Ishikawa (cell line): ENCODE measurements at regions not wholly inside any gene's neighbourhood (a gene's known extent, or its start where the extent isn't known, plus 50 kb on each side); places are given as distances from the start of the nearest gene placed in this dataset.

Experiments
- MAX ChIP-seq: IDR thresholded peaks from 2 replicates; pipeline ENCODE4 v1.6.1; 2012
- REST ChIP-seq: IDR thresholded peaks from 2 replicates; pipeline ENCODE4 v1.6.1; 2012; ENCODE audit warnings: low read depth, mild to moderate bottlenecking
- YY1 ChIP-seq: IDR thresholded peaks from 2 replicates; pipeline ENCODE4 v1.6.1; 2012; ENCODE audit warnings: low read depth

- TF ChIP-seq YY1: no peak
- no peak for TF ChIP-seq REST
- TF ChIP-seq MAX: no peak
Measured at GRCh38 chr4:98775672-98776071, 117.3 kb upstream of the TSPAN5 start.
